ENCODE measurements at regions not wholly inside any gene's neighbourhood (a gene's known extent, or its start where the extent isn't known, plus 50 kb on each side); places are given as distances from the start of the nearest gene placed in this dataset.
A peak's percentile ranks its signal among the peaks of the same experiment; 100 is the strongest.

DNA sequence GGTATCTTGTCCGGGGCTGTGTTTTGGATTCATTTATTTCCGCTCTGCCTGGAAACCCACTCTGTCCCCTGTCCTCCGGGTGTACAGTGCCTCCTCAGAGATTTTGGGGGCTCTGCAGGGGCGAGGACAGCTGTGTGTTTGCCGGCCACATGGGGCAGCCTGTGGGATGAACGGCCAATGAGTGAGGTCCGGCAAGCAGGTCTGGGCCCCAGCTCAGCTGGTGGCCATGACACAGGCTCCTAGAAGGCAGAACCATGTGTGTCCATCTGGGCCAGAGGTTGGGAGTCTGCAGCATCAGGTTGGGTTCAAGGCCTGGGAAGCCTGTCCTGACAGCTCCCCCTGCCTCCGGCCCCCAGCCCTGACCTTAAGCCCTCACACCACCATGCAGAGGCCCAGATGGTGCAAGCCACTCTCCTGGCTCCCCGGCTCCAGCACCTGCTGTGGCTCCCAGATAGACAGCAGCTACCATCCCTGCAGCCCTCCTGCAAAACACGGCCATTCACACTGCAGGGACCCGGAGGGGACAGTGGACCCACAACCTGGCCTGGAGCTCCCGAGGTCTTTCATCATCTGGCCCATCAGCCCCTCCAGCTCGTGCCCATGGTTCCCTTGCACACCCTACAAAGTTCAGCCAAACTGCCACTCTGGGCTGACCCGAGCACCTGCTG is 220.1 kb upstream of the C14orf180 start:
- POLR2A ChIA-PET = no interaction called here
- no peak overlapping the region for H3K4me3 Mint-ChIP-seq

DNA sequence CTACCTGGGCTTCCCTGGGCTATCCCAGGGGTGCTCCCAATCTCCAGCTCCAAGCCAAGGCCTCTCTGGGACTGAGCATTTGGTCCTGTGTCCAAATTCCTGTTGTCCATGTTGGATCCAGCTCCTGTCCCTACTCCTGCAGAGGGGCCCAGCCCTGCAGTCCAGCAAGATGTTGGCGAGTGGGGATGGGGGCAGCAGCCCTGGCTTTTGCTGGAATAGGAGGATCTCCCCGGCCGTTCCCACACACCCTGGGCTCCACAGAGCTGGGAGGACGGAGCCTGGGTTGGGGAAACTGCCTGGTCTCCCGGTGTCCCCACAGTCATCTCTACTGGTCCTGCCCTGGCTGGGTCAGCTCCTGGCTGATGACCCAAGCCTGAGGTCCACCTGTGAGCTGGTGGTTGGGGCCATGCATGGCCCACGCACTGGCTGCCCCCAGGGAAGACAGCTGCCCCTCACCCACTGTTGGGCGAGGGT is 219.6 kb upstream of the C14orf180 start:
- H3K27ac Mint-ChIP-seq = no peak overlapping the region
- no peak overlapping the region for H3K4me3 Mint-ChIP-seq
- intact Hi-C loops (cut with micrococcal nuclease) = no loop called here
- no peaks in the 10 kb centered on the region for H3K27me3 Mint-ChIP-seq
- Histone ChIP-seq H3K27me3 (ENCODE audit: control insufficient read depth in 2 of 2, insufficient read depth in 2 of 2, low read length in 2 of 2) (no peaks in the 10 kb centered on the region), H3K4me3 (ENCODE audit: low read length) (no peak overlapping the region), H3K9me3 (ENCODE audit: control insufficient read depth in 2 of 3, low read length in 3 of 3) (peaks cover 0 to 5% (median 0%) of the 10 kb centered on the region in 3 experiments), H3K4me1 (ENCODE audit: control insufficient read depth in 2 of 2, insufficient read depth in 2 of 2, low read length in 2 of 2) (no peaks in the 10 kb centered on the region), H3K27ac (ENCODE audit: low read depth, low read length) (no peak overlapping the region), H3K36me3 (ENCODE audit: control insufficient read depth in 2 of 3, insufficient read depth in 3 of 3, low read length in 3 of 3) (no peaks in the 10 kb centered on the region)
- CTCF ChIA-PET = interaction anchor here (0.6 to 0.7 kb wide), 2 partner anchors 20 to 33 kb away, joined by 3 read pairs; no protein-coding TSS in a partner anchor
- H3K4me1 Mint-ChIP-seq = peaks cover 0 to 6% (median 0%) of the 10 kb centered on the region in 7 donors
- no peak for ATAC-seq
- H3K9me3 Mint-ChIP-seq = no peaks in the 10 kb centered on the region
- no peak for DNase-seq
- H3K36me3 Mint-ChIP-seq = no peaks in the 10 kb centered on the region
- POLR2A ChIA-PET = no interaction called here

More for the DNA sequence above, 220.1 kb upstream of the C14orf180 start:
- no peaks in the 10 kb centered on the region for H3K36me3 ChIP-seq (ENCODE audit: control insufficient read depth in 2 of 3, insufficient read depth in 3 of 3, low read length in 3 of 3)
- no peaks in the 10 kb centered on the region for H3K4me1 ChIP-seq (ENCODE audit: control insufficient read depth in 2 of 2, insufficient read depth in 2 of 2, low read length in 2 of 2)
- Mint-ChIP-seq H3K36me3 (no peaks in the 10 kb centered on the region), H3K4me1 (peaks cover 0 to 6% (median 1%) of the 10 kb centered on the region in 7 donors), H3K27ac (no peak overlapping the region), H3K27me3 (peaks cover 0 to 1% (median 0%) of the 10 kb centered on the region in 5 donors), H3K9me3 (no peaks in the 10 kb centered on the region)
- no peak overlapping the region for H3K27ac ChIP-seq (ENCODE audit: low read depth, low read length)
- no peaks in the 10 kb centered on the region for H3K27me3 ChIP-seq (ENCODE audit: control insufficient read depth in 2 of 2, insufficient read depth in 2 of 2, low read length in 2 of 2)
- no peak for DNase-seq
- no peaks in the 10 kb centered on the region for H3K9me3 ChIP-seq (ENCODE audit: control insufficient read depth in 2 of 3, low read length in 3 of 3)
- CTCF ChIA-PET = interaction anchor here (0.6 to 0.7 kb wide), 2 partner anchors 21 to 34 kb away, joined by 3 read pairs; no protein-coding TSS in a partner anchor
- intact Hi-C loops (cut with micrococcal nuclease) = no loop called here
- no peak for ATAC-seq
- H3K4me3 ChIP-seq (ENCODE audit: low read length) = no peak overlapping the region

GRCh38 chr14:104360501-104360900 is 219.1 kb upstream of the C14orf180 start:
- peaks cover 0 to 6% (median 0%) of the 10 kb centered on the region in 7 donors for H3K4me1 Mint-ChIP-seq
- H3K4me1 ChIP-seq (ENCODE audit: control insufficient read depth in 2 of 2, insufficient read depth in 2 of 2, low read length in 2 of 2) = no peaks in the 10 kb centered on the region
- no peaks in the 10 kb centered on the region for H3K27me3 ChIP-seq (ENCODE audit: control insufficient read depth in 2 of 2, insufficient read depth in 2 of 2, low read length in 2 of 2)
- ChIA-PET CTCF (no interaction called here), POLR2A (no interaction called here)
- DNase-seq = no peak
- H3K27me3 Mint-ChIP-seq = no peaks in the 10 kb centered on the region
- no peak for ATAC-seq
- intact Hi-C loops (cut with micrococcal nuclease) = no loop called here
- H3K4me3 Mint-ChIP-seq = no peak overlapping the region
- no peak overlapping the region for H3K27ac ChIP-seq (ENCODE audit: low read depth, low read length)
- no peaks in the 10 kb centered on the region for H3K9me3 Mint-ChIP-seq
- no peaks in the 10 kb centered on the region for H3K36me3 ChIP-seq (ENCODE audit: control insufficient read depth in 2 of 3, insufficient read depth in 3 of 3, low read length in 3 of 3)
- no peak overlapping the region for H3K4me3 ChIP-seq (ENCODE audit: low read length)
- H3K27ac Mint-ChIP-seq = peak overlapping the region in 1 of 9 donors; percentile 67
- H3K9me3 ChIP-seq (ENCODE audit: control insufficient read depth in 2 of 3, low read length in 3 of 3) = peaks cover 0 to 5% (median 0%) of the 10 kb centered on the region in 3 experiments
- H3K36me3 Mint-ChIP-seq = no peaks in the 10 kb centered on the region

DNA sequence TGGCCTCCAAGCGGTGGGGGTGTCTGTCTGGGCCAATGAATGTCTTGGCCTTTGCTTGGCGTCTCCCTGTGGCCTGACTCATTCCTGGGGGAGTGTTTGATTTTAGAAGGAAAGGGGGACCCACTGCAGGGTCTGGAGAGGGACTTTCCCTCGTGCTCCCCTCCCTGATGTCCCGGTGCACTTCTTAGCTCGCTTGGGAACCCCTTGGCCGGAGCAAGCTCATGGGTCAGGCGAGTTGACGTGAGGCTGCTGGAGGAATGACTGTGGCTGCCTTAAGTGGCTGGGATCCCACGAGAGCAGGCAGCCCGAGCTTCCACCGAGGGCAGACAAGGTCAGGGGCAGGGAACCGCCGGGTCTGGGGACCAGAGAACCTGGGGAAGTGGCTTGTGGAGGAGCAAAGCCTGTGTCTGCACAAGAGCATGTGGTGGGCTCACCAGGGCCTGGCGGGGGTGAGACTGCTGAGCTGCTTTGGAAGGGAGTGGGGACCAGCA is 218.4 kb upstream of the C14orf180 start:
- no peaks in the 10 kb centered on the region for H3K9me3 Mint-ChIP-seq
- DNase-seq (no peak), ATAC-seq (no peak)
- ChIA-PET POLR2A (no interaction called here), CTCF (no interaction called here)
- H3K4me1 Mint-ChIP-seq = peaks cover 0 to 6% (median 0%) of the 10 kb centered on the region in 7 donors
- H3K4me3 Mint-ChIP-seq = no peak overlapping the region
- Histone ChIP-seq H3K27me3 (ENCODE audit: control insufficient read depth in 2 of 2, insufficient read depth in 2 of 2, low read length in 2 of 2) (no peaks in the 10 kb centered on the region), H3K4me3 (ENCODE audit: low read length) (no peak overlapping the region), H3K4me1 (ENCODE audit: control insufficient read depth in 2 of 2, insufficient read depth in 2 of 2, low read length in 2 of 2) (no peaks in the 10 kb centered on the region), H3K9me3 (ENCODE audit: control insufficient read depth in 2 of 3, low read length in 3 of 3) (peaks cover 0 to 5% (median 0%) of the 10 kb centered on the region in 3 experiments), H3K27ac (ENCODE audit: low read depth, low read length) (no peak overlapping the region), H3K36me3 (ENCODE audit: control insufficient read depth in 2 of 3, insufficient read depth in 3 of 3, low read length in 3 of 3) (no peaks in the 10 kb centered on the region)
- no peaks in the 10 kb centered on the region for H3K27me3 Mint-ChIP-seq
- peak overlapping the region in 2 of 9 donors; percentile 51 to 62 for H3K27ac Mint-ChIP-seq
- no peaks in the 10 kb centered on the region for H3K36me3 Mint-ChIP-seq
- intact Hi-C loops (cut with micrococcal nuclease) = no loop called here

DNA sequence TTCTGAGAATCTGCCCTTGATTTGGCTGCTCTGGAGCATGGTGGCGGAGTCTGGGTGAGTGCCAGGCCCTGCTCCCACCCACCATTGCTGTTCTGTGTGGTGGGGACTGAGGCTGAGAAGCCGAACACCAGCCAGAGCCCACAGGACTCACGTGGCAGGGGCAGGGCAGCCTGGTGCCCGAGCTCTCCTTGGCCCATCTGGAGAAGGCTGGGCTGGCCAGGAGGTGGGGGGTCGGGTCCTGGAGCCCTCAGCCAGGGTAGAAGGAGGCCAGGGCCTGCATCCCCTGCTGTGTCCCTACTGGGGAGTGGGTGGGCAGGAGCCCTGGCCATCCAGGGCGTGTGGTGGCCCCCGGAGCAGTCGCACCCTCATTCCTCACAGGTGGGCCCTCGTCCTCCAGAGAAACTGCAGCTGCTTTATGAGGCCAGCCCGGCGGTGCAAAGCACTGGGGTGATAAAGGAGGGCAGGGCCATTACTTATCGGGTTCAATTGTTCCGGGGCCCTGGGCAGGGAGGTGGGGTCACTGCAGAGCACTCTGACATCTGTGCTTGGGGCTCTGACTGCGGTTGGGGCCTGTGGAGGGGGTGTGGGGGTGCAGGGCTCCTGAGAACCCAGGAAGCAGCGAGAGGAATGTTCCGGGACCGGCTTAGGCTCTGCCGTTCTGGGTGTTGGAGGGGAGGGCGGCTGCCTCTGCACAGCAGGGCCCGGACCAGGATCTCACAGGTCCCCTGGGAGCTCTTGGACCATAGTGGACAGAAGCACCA is 217.5 kb upstream of the C14orf180 start:
- Mint-ChIP-seq H3K4me1 (peaks cover 0 to 6% (median 3%) of the 10 kb centered on the region in 7 donors), H3K36me3 (no peaks in the 10 kb centered on the region), H3K4me3 (no peak overlapping the region), H3K27ac (no peak overlapping the region), H3K27me3 (no peaks in the 10 kb centered on the region), H3K9me3 (peaks cover 0 to 4% (median 0%) of the 10 kb centered on the region in 11 donors)
- H3K27ac ChIP-seq (ENCODE audit: low read depth, low read length) = no peak overlapping the region
- H3K4me1 ChIP-seq (ENCODE audit: control insufficient read depth in 2 of 2, insufficient read depth in 2 of 2, low read length in 2 of 2) = no peaks in the 10 kb centered on the region
- H3K36me3 ChIP-seq (ENCODE audit: control insufficient read depth in 2 of 3, insufficient read depth in 3 of 3, low read length in 3 of 3) = no peaks in the 10 kb centered on the region
- ChIA-PET POLR2A (no interaction called here), CTCF (no interaction called here)
- H3K4me3 ChIP-seq (ENCODE audit: low read length) = no peak overlapping the region
- ATAC-seq (no peak), DNase-seq (no peak)
- peaks cover 0 to 5% (median 0%) of the 10 kb centered on the region in 3 experiments for H3K9me3 ChIP-seq (ENCODE audit: control insufficient read depth in 2 of 3, low read length in 3 of 3)
- no peaks in the 10 kb centered on the region for H3K27me3 ChIP-seq (ENCODE audit: control insufficient read depth in 2 of 2, insufficient read depth in 2 of 2, low read length in 2 of 2)
- intact Hi-C loops (cut with micrococcal nuclease) = no loop called here

GRCh38 chr14:104362761-104363605 is 216.6 kb upstream of the C14orf180 start:
- Mint-ChIP-seq H3K4me3 (no peak overlapping the region), H3K9me3 (peaks cover 0 to 4% (median 0%) of the 10 kb centered on the region in 11 donors), H3K27ac (peak overlapping the region in 1 of 9 donors; percentile 47), H3K4me1 (peaks cover 0 to 6% (median 3%) of the 10 kb centered on the region in 7 donors), H3K27me3 (no peaks in the 10 kb centered on the region), H3K36me3 (no peaks in the 10 kb centered on the region)
- Histone ChIP-seq H3K9me3 (ENCODE audit: control insufficient read depth in 2 of 3, low read length in 3 of 3) (peaks cover 0 to 5% (median 0%) of the 10 kb centered on the region in 3 experiments), H3K27ac (ENCODE audit: low read depth, low read length) (no peak overlapping the region), H3K4me3 (ENCODE audit: low read length) (no peak overlapping the region), H3K4me1 (ENCODE audit: control insufficient read depth in 2 of 2, insufficient read depth in 2 of 2, low read length in 2 of 2) (no peaks in the 10 kb centered on the region), H3K27me3 (ENCODE audit: control insufficient read depth in 2 of 2, insufficient read depth in 2 of 2, low read length in 2 of 2) (no peaks in the 10 kb centered on the region), H3K36me3 (ENCODE audit: control insufficient read depth in 2 of 3, insufficient read depth in 3 of 3, low read length in 3 of 3) (no peaks in the 10 kb centered on the region)
- intact Hi-C loops (cut with micrococcal nuclease) = no loop called here
- ATAC-seq (no peak), DNase-seq (no peak)
- ChIA-PET POLR2A (no interaction called here), CTCF (no interaction called here)

Data from naive thymus-derived CD4-positive, alpha-beta T cell (primary cell).